Right atrium auricular region (tissue), 2 donors: ENCODE measurements at regions not wholly inside any gene's neighbourhood (a gene's known extent, or its start where the extent isn't known, plus 50 kb on each side); places are given as distances from the start of the nearest gene placed in this dataset.

Experiments
- DNase-seq: peaks from one replicate; pipeline ENCODE4 v3.0.0-alpha.2; 2019; ENCODE audit warnings: low spot score
- H3K27ac ChIP-seq, 2 donors: fragments of 200-600 bp; sonication (generic); 1 replicate in 1 of 2; 2 replicates in 1 of 2; pipeline ENCODE4 v1.5.1; 2016 to 2019
- H3K27me3 ChIP-seq, 2 donors: fragments of 200-600 bp; sonication (generic); one replicate each; pipeline versions ENCODE4 v1.5.1 to v1.6.0; 2017 to 2019
- H3K36me3 ChIP-seq: fragments of 200-600 bp; sonication (generic); one replicate; pipeline ENCODE4 v1.5.1; 2016
- H3K4me1 ChIP-seq, 2 donors: fragments of 200-600 bp; sonication (generic); one replicate each; pipeline versions ENCODE4 v1.5.1 to v1.6.0; 2017 to 2019
- H3K4me3 ChIP-seq, 2 donors: fragments of 200-600 bp; sonication (generic); 1 replicate in 1 of 2; 2 replicates in 1 of 2; pipeline ENCODE4 v1.5.1; 2017 to 2019; ENCODE audit warnings: mild to moderate bottlenecking in 1 of 2, moderate library complexity in 1 of 2
- H3K9me3 ChIP-seq, 2 donors: fragments of 200-600 bp; sonication (generic); one replicate each; pipeline ENCODE4 v1.5.1; 2019
- CTCF ChIP-seq, 2 donors: fragments of 200-600 bp; sonication (generic); IDR thresholded peaks; one replicate each; pipeline ENCODE4 v1.5.1; 2019; ENCODE audit warnings: antibody characterized with exemption in 2 of 2

GRCh38 chr6:167578371-167578901 is 248.3 kb upstream of the AFDN start:
- peak; percentile 52 for DNase-seq
- peaks cover 0 to 11% of the 10 kb centered on the region in 2 donors for H3K9me3 ChIP-seq
- H3K27me3 ChIP-seq: no peaks in the 10 kb centered on the region
- peaks cover 0 to under 1% of the 10 kb centered on the region in 2 donors for H3K4me1 ChIP-seq
- no peak overlapping the region for H3K27ac ChIP-seq
- no peaks in the 10 kb centered on the region for H3K36me3 ChIP-seq
- no peak for TF ChIP-seq CTCF (IDR thresholded peaks at IDR 0.05)
- H3K4me3 ChIP-seq: no peak overlapping the region

- H3K4me3 ChIP-seq: no peak overlapping the region
- no peaks in the 10 kb centered on the region for H3K4me1 ChIP-seq
- no peak for DNase-seq
- no peak overlapping the region for H3K27ac ChIP-seq
- no peak for TF ChIP-seq CTCF (IDR thresholded peaks at IDR 0.05)
- peaks cover 0 to 23% of the 10 kb centered on the region in 2 donors for H3K9me3 ChIP-seq
- no peaks in the 10 kb centered on the region for H3K27me3 ChIP-seq
- no peaks in the 10 kb centered on the region for H3K36me3 ChIP-seq
Measured at GRCh38 chr6:167579806-167580618, 246.7 kb upstream of the AFDN start.

- no peaks in the 10 kb centered on the region for H3K4me1 ChIP-seq
- no peak overlapping the region for H3K27ac ChIP-seq
- no peaks in the 10 kb centered on the region for H3K27me3 ChIP-seq
- H3K4me3 ChIP-seq: no peak overlapping the region
- DNase-seq: peak; percentile 58
- H3K36me3 ChIP-seq: no peaks in the 10 kb centered on the region
- no peak for TF ChIP-seq CTCF (IDR thresholded peaks at IDR 0.05)
- peaks cover 0 to 28% of the 10 kb centered on the region in 2 donors for H3K9me3 ChIP-seq
Measured at GRCh38 chr6:167580619-167580911, 246.1 kb upstream of the AFDN start.

GRCh38 chr6:167581637-167582036 is 245.1 kb upstream of the AFDN start:
- TF ChIP-seq CTCF (IDR thresholded peaks at IDR 0.05): no peak
- no peak for DNase-seq

GRCh38 chr6:167583412-167583811 is 243.3 kb upstream of the AFDN start:
- H3K4me1 ChIP-seq: no peaks in the 10 kb centered on the region
- no peaks in the 10 kb centered on the region for H3K27me3 ChIP-seq
- H3K4me3 ChIP-seq: no peak overlapping the region
- no peak for DNase-seq
- peaks cover 0 to 30% of the 10 kb centered on the region in 2 donors for H3K9me3 ChIP-seq
- no peaks in the 10 kb centered on the region for H3K36me3 ChIP-seq
- no peak overlapping the region for H3K27ac ChIP-seq
- TF ChIP-seq CTCF (IDR thresholded peaks at IDR 0.05): no peak

More at GRCh38 chr6:167581637-167582036, 245.1 kb upstream of the AFDN start:
- H3K4me1 ChIP-seq: no peaks in the 10 kb centered on the region
- H3K27me3 ChIP-seq: no peaks in the 10 kb centered on the region
- no peak overlapping the region for H3K4me3 ChIP-seq
- H3K9me3 ChIP-seq: peaks cover 0 to 30% of the 10 kb centered on the region in 2 donors
- H3K36me3 ChIP-seq: no peaks in the 10 kb centered on the region
- no peak overlapping the region for H3K27ac ChIP-seq
